ENCODE measurements at regions not wholly inside any gene's neighbourhood (a gene's known extent, or its start where the extent isn't known, plus 50 kb on each side); places are given as distances from the start of the nearest gene placed in this dataset.

GRCh38 chr9:75229605-75230332 is 141.5 kb downstream of the OSTF1 start:
- no peak for TF ChIP-seq CTCF (IDR thresholded peaks at IDR 0.05; ENCODE audit: extremely low read depth in 1 of 2, insufficient read depth in 1 of 2, low read depth in 1 of 2, low read length in 2 of 2)
- TF ChIP-seq POLR2A (IDR thresholded peaks at IDR 0.05; ENCODE audit: low read depth, low read length): no peak
